Nucleus accumbens (tissue), 56 donors: ENCODE measurements at regions not wholly inside any gene's neighbourhood (a gene's known extent, or its start where the extent isn't known, plus 50 kb on each side); places are given as distances from the start of the nearest gene placed in this dataset.

Experiments used
- DNase-seq, 56 donors: peaks; one replicate each; lab custom pipeline; 2025; lab: John Stamatoyannopoulos, UW

- no peak for DNase-seq
Observed at GRCh38 chr6:19427548-19427947, 409.6 kb upstream of the ID4 start.

GRCh38 chr6:19432966-19433498 is 404.1 kb upstream of the ID4 start:
- DNase-seq, result peak in 4 of 56 donors; percentile 4 to 10 (median 7)

- DNase-seq, result no peak
Observed at GRCh38 chr6:19434065-19434464, 403.1 kb upstream of the ID4 start.

GRCh38 chr6:19435755-19436154 is 401.4 kb upstream of the ID4 start:
- no peak for DNase-seq

- DNase-seq, result no peak
Observed at GRCh38 chr6:19438566-19439353, 398.4 kb upstream of the ID4 start.

- no peak for DNase-seq
Observed at GRCh38 chr6:19440531-19440930, 396.6 kb upstream of the ID4 start.

GRCh38 chr6:19443411-19443810 is 393.8 kb upstream of the ID4 start:
- no peak for DNase-seq

- DNase-seq, result no peak
Observed at GRCh38 chr6:19444041-19444440, 393.1 kb upstream of the ID4 start.

- no peak for DNase-seq
Observed at GRCh38 chr6:19444481-19444880, 392.7 kb upstream of the ID4 start.

GRCh38 chr6:19446570-19446969 is 390.6 kb upstream of the ID4 start:
- DNase-seq, result no peak

GRCh38 chr6:19450651-19451050 is 386.5 kb upstream of the ID4 start:
- DNase-seq, result no peak

GRCh38 chr6:19452495-19452894 is 384.7 kb upstream of the ID4 start:
- no peak for DNase-seq

- no peak for DNase-seq
Observed at GRCh38 chr6:19454001-19454720, 383.0 kb upstream of the ID4 start.

GRCh38 chr6:19454721-19455392 is 382.3 kb upstream of the ID4 start:
- DNase-seq, result no peak

- DNase-seq, result no peak
Observed at GRCh38 chr6:19463250-19463649, 373.9 kb upstream of the ID4 start.

- DNase-seq, result no peak
Observed at GRCh38 chr6:19463925-19464324, 373.2 kb upstream of the ID4 start.

- DNase-seq, result no peak
Observed at GRCh38 chr6:19465256-19465655, 371.9 kb upstream of the ID4 start.

GRCh38 chr6:19465760-19466159 is 371.4 kb upstream of the ID4 start:
- DNase-seq, result no peak

GRCh38 chr6:19470333-19470732 is 366.8 kb upstream of the ID4 start:
- no peak for DNase-seq

GRCh38 chr6:19472153-19472552 is 365.0 kb upstream of the ID4 start:
- DNase-seq, result no peak

GRCh38 chr6:19472850-19473249 is 364.3 kb upstream of the ID4 start:
- no peak for DNase-seq
